ENCODE measurements at regions not wholly inside any gene's neighbourhood (a gene's known extent, or its start where the extent isn't known, plus 50 kb on each side); places are given as distances from the start of the nearest gene placed in this dataset.
"Not testable (repeated sequence)": the region's sequence is repeated elsewhere in the genome, so short reads cannot be mapped to it uniquely, and the experiment has no call there.

DNA sequence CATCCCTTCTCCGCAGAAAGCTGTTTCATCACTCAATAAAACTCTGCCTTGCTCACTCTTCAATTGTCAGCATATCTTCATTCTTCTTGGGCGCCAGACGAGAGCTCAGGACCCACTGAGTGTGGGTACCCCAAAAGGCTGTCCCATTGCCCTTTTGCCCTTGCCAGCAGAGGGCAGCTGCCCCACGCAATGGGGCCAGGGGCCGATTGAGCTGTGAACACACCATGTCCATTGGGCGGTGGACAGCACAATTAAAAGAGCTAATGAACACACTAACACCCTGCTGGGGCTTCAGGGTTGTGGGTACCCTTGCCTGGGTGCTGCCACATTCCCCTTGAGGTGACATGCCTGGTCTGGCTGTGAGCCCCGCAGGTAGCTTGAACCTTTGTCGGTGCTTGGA lies 487.2 kb upstream of the NUDT12 start:
- TF ChIP-seq, protein P1, sequence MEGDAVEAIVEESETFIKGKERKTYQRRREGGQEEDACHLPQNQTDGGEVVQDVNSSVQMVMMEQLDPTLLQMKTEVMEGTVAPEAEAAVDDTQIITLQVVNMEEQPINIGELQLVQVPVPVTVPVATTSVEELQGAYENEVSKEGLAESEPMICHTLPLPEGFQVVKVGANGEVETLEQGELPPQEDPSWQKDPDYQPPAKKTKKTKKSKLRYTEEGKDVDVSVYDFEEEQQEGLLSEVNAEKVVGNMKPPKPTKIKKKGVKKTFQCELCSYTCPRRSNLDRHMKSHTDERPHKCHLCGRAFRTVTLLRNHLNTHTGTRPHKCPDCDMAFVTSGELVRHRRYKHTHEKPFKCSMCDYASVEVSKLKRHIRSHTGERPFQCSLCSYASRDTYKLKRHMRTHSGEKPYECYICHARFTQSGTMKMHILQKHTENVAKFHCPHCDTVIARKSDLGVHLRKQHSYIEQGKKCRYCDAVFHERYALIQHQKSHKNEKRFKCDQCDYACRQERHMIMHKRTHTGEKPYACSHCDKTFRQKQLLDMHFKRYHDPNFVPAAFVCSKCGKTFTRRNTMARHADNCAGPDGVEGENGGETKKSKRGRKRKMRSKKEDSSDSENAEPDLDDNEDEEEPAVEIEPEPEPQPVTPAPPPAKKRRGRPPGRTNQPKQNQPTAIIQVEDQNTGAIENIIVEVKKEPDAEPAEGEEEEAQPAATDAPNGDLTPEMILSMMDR (IDR thresholded peaks at IDR 0.05; ENCODE audit: extremely low read depth, insufficient read depth, missing control alignments) = no peak
- in situ Hi-C loops (cut with MboI; ENCODE audit: low pct_unique_long_range_greater_than_20kb, low sequenced_read_pairs, unreplicated experiment) = no loop called here
- DNase-seq (ENCODE audit: low spot score) = no peak

DNA sequence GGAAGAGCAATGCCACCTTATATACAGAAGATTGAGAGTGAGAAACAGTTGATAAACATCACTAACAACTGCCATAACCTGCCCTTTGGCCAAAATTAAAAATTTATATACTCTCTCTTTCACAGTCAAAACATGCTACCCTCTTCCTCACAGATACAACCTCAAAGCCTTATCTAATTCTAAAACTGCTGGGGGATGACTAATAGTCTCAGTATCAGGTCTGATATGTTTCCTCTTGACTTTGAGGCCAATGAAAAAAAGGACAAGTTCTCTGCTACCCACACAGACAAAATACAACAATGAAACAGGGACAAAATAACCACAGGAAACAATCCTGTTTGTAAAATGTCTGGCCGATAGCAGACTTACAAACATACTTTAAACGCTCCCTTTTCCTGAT lies 485.6 kb upstream of the NUDT12 start:
- in situ Hi-C loops (cut with MboI; ENCODE audit: low pct_unique_long_range_greater_than_20kb, low sequenced_read_pairs, unreplicated experiment) = no loop called here
- DNase-seq (ENCODE audit: low spot score) = peak; percentile 15
- TF ChIP-seq, protein P1 (IDR thresholded peaks at IDR 0.05; ENCODE audit: extremely low read depth, insufficient read depth, missing control alignments) = no peak

DNA sequence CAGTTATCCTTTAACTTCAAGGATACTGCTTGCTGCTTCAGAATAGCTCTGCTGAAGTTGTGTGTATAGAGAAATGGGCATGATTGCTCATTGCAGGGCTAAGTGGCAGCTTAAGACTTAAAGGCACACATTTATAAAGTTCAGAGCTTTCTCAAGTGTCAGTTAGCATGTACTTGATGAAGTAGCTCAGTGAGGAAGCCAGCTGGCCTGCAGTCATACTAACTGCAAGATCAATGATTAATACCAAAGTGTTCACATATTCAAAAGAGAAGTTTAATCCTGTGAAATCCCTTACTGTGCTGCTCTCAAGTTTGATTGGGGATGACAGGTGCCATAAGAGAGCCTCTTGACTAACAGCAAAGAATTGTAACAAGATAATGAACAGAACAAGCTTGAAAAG lies 483.4 kb upstream of the NUDT12 start:
- in situ Hi-C loops (cut with MboI; ENCODE audit: low pct_unique_long_range_greater_than_20kb, low sequenced_read_pairs, unreplicated experiment) = no loop called here
- TF ChIP-seq, protein P1 (IDR thresholded peaks at IDR 0.05; ENCODE audit: extremely low read depth, insufficient read depth, missing control alignments) = no peak
- DNase-seq (ENCODE audit: low spot score) = no peak

DNA sequence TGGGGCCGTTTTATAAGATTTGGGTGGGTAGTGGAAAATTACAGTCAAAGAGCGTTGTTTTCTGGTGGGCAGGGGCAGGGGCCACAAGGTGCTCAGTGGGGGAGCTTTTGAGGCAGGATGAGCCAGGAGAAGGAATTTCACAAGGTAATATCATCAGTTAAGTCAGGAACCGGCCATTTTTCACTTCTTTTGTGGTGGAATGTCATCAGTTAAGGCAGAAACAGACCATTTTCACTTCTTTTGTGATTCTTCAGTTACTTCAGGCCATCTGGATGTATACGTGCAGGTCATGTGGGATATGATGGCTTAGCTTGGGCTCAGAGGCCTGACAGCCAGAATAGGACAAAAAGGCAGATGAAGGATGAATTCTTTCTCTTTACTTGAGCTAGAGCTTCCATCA lies 477.3 kb upstream of the NUDT12 start:
- DNase-seq (ENCODE audit: low spot score); in situ Hi-C loops (cut with MboI; ENCODE audit: low pct_unique_long_range_greater_than_20kb, low sequenced_read_pairs, unreplicated experiment): not testable (repeated sequence)

DNA sequence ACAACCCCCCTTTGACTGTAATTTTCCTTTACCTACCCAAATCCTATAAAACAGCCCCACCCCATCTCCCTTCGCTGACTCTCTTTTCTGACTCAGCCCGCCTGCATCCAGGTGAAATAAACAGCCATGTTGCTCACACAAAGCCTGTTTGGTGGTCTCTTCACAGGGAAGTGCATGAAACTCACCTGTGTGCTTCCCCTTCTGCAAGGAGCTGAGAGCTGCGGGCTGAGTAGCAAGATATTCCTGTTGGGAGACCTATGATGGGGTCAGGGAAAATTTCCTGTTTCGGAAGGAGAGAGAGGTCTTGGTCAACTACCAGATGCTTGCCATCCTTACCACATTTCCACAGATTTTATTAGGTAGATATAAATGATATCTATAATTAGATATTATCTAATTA lies 474.5 kb upstream of the NUDT12 start:
- in situ Hi-C loops (cut with MboI; ENCODE audit: low pct_unique_long_range_greater_than_20kb, low sequenced_read_pairs, unreplicated experiment) = not testable (repeated sequence)

DNA sequence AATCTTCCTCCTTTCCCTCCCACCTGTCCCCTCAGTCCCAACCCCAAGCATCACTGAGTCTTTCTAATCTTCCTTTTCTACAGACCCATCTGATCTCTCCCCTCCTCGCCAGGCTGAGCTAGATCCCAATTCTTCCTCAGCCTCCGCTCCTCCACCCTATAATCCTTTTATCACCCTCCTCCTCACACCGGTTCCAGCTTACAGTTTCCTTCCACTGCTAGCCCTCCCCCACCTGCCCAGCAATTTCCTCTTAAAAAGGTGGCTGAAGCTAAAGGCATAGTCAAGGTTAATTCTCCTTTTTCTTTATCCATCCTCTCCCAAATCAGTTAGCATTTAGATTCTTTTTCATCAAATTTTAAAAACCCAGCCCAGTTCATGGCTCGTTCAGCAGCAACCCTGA lies 470.6 kb upstream of the NUDT12 start:
- in situ Hi-C loops (cut with MboI; ENCODE audit: low pct_unique_long_range_greater_than_20kb, low sequenced_read_pairs, unreplicated experiment); DNase-seq (ENCODE audit: low spot score): not testable (repeated sequence)

More for the DNA sequence above, 474.5 kb upstream of the NUDT12 start:
- not testable (repeated sequence) for DNase-seq (ENCODE audit: low spot score)

DNA sequence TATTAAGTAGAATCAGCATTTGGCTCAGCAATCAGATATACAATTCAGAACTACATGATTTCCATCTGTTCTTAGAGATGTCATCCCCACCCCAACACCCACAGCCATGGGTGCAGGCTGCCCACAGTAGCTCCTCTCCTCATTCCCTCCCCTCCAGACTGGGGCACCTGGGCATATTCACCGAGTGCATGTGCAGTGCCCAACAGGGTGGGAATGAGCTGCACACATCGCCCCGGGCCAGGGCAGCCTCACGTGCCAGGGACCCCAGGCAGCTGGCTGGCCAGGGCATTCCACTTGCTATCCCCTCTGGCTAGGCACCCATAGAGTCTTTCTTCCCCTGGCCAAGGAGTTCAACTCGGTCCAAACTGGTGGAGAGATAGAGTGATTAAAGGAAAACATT lies 461.9 kb upstream of the NUDT12 start:
- TF ChIP-seq, protein P1 (IDR thresholded peaks at IDR 0.05; ENCODE audit: extremely low read depth, insufficient read depth, missing control alignments) = no peak
- in situ Hi-C loops (cut with MboI; ENCODE audit: low pct_unique_long_range_greater_than_20kb, low sequenced_read_pairs, unreplicated experiment) = no loop called here
- DNase-seq (ENCODE audit: low spot score) = no peak

DNA sequence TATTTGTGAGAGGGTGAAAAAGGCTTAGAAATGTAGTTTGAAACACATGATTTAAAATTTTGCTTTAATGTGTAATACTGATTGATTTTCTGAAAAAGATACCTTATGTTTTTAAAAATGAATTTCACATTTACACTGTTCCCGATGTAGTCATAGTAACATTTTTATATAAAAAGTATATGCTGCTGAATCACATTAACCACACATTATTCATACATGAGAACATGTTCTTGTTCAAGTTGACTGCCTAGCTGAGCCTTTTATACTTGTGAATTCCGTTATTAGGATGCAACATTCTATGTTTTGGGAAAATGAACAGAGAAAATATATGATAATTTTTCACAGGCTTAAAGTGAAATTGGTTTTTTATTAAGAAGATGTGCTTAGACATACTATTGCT lies 461.1 kb upstream of the NUDT12 start:
- TF ChIP-seq, protein P1 (IDR thresholded peaks at IDR 0.05; ENCODE audit: extremely low read depth, insufficient read depth, missing control alignments) = no peak
- in situ Hi-C loops (cut with MboI; ENCODE audit: low pct_unique_long_range_greater_than_20kb, low sequenced_read_pairs, unreplicated experiment) = no loop called here
- DNase-seq (ENCODE audit: low spot score) = no peak
